HG02973 (cell line): ENCODE measurements at regions not wholly inside any gene's neighbourhood (a gene's known extent, or its start where the extent isn't known, plus 50 kb on each side); places are given as distances from the start of the nearest gene placed in this dataset.

ENCODE experiments used
- ATAC-seq: cut with Tn5 transposase; IDR thresholded peaks from one replicate; pipeline ENCODE4 v1.9.1; 2021; ENCODE audit warnings: moderate library complexity; ENCODE audit not compliant: unreplicated experiment

DNA sequence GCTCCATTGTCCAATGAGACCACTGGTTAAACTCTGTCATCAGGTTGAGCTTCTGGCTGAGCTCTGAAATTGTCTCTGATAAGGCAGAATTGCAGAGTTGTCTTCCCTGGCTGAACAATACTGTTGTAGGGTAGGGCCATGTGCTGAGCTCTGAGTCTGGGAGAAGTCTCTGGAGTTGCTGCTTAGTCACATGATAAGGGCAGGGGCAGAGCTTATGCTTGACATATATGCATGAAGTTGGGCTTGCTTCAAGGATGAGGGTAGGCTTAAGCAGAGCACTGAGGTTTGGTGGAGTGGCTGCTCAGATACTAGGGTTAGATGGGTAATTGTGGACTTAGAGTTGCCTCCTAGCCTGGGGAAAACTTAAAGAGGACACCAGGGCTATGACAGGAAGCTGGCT is 946.3 kb upstream of the MIR17HG start:
- ATAC-seq = no peak

DNA sequence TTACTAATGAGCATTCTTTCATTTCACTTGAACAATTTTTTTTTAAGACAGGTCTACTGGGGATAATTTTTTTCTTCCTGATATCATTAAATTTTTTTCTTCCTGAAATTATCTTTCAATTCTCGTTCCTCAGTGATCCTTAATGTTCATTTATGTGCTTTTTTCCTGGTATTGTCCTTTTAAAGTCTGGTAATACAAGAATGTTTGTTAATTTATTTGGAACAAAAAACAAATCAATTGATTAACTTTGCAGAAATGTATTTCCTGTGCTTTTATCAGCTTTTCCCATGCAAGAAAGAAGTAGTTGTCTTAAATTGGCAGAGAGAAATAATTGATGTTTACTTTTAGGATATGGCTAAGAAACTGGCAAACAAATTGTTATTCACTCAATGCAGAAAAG is 945.4 kb upstream of the MIR17HG start:
- no peak for ATAC-seq

DNA sequence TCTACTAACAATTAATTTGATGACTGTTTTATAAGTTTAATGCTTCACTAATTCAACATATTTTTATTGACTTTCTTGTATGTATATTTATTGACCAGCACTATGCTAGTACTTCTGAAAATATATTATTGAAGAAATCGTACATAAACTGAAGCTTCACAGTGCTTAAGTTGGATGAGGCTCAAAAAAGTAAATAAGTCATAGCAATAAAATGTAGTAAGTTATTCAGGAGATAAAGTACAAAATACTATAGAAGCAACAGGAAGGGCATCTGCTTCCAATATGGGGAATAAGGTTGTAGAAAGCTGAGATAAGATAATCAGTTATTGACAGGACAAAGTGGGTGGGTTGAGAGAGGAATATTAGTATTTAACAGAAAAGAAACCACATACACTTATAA is 944.9 kb upstream of the MIR17HG start:
- no peak for ATAC-seq

DNA sequence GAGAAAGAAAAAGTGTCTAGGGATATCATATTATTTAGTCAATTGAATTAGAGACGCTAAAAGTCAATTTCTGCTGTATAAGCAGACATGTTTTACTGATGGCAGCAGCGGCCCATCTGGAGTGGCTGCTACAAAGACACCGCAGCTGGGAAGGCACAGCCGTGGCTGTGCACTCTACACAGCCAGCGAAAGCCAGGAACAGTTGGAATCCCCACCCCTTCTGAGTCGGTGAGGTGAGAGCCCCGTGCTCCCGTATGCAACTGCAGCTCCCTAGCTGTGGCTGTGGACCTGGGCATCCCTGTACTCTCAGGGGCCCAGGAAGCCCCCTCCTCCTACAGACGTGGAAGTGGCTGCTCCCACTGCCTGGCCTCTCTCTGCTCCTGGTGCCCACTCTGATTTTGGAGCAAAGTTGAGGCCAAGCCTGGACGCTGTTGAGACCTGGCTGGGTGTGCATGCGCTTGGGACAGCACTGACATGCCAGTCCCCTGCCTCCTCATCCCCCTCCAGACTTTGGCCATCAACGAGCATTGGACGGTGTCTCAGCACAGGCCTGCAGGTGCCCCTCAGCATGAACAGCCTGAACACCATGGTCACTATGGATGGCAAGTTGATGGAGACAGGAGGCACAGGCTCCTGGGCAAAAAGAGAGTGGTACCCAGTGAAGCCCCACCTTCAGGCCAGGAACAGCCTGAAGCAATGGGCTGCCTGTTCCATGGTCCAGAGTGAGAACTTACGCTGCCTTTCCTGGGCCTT is 944.0 kb upstream of the MIR17HG start:
- no peak for ATAC-seq

DNA sequence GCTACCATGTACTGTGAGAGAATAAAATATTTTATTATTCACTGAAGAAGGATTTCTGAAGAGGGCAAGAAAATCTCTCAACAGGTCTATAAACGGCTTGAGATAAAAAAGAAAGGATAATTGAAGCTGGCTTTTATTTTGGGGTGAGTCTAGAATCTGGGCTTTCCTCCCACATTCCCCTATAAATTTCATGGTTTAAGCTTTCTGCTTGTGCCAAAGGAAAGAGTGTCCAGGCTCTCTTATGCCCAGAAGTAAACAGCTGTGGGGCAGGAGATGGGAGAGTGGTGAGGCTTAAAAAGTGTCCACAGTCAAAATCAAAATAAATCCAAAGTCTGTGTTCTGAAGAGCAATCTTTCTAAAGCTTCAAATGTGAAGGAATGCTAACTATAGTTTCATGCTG is 942.2 kb upstream of the MIR17HG start:
- ATAC-seq = no peak

DNA sequence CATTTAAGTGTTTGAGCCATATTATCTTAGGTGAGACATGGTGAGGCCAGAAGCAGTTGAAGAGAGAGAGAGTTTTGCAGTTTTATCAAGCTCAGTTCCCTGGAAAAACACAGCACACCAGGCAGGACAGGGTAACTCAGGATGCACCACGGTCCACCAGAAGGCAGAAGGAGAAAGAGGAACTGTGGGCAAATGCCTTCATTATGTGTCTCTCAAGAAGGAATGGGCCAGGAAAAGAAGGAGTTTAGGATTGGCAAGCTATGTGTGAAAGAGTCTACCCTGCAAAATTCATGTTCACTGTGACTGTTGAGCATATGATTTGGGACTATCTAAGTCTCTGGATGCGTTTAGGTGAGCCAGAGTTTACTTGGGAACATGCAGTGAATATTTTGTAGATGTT is 934.5 kb upstream of the MIR17HG start:
- ATAC-seq = no peak

DNA sequence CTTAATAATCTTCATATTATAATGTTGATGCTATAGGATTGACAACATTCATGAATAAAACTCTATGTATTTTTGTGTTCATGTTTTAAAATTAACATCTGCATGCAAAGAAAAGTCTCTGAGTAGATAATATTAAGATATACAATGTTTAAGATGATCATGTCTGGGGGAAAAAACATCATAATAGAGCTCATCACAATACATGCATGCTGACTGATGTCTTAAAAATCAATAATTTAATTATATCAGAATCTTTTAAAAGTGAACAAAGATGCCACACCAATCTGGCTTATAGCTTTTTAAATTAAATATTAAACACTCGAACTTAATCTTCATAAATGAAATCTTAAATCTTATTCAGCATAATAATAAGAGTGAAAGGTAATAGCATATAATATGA is 933.9 kb upstream of the MIR17HG start:
- no peak for ATAC-seq

DNA sequence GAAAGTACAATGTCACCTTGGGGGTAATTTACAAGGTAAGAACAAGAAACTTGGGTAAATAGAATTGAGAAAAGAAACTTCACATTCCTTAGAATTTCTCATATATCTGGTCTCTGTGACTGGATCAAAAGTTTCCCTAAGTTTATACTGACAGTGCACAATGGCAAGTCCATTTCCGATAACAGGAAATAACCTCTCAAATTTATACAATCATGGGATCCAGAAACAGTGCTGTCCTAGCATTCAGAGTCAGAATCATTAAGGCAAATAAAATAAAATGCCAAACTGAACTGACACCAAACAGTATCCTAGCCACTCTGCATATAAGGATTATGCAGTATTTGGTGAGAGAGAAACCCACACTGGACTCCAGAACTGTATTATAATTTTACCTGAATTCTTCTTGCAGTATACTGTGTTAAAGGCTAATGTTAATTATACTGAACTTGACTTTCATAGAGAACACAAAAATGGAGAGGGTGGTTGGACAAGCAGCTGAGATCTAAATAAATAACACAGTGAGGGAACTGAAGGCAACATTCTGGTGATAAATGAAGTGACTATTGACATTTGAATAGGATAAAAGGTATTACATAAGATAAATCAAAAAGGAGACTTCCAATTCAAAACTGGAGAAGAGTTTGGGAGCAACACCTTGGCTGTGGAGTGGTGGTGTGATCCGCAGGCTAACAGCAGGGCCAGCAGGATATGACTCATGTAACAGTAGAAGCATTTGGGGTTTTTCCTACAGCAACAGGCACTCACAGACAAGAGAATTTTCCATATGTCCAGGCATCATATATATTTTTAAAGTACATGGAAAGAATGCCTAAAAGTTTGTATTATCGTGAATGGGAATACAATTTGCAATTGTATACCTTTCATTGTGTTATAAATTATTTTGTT is 932.5 kb upstream of the MIR17HG start:
- ATAC-seq = no peak

DNA sequence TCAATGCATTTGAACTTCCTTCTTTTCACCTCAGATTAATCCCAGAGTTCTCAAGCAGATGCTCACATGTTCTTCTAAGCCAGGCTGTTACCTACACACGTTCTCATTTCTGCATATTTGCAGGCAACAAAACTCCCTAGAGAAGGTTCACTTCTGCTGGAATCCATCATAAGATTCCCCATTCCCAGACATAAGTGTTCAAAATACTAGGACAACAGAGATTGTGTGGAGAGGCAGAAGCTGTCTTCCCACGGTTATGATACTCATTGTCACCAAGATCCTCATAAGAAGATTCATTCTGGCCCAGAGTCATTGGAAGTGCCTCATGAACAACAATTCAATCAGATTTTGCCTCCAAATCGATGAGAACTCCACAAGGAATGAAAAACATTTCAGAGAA is 931.6 kb upstream of the MIR17HG start:
- ATAC-seq = no peak

DNA sequence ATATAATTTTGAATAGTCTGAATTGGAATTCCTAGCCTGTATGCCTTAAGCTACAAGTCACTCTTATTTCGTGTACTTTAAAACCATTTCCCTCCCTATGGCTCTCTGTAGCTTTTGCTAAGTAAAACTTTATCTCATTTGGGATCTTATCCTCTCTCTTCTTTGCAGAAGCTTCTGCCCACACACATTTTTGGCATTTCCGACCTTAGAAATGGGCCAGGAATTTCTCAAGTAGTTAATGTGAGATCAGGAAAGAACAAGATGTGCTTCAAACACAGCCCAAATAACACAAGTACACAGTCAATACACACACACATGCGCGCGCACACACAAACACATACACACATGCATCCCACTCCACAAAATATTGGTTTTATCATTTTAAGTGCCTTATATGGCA is 931.0 kb upstream of the MIR17HG start:
- no peak for ATAC-seq

DNA sequence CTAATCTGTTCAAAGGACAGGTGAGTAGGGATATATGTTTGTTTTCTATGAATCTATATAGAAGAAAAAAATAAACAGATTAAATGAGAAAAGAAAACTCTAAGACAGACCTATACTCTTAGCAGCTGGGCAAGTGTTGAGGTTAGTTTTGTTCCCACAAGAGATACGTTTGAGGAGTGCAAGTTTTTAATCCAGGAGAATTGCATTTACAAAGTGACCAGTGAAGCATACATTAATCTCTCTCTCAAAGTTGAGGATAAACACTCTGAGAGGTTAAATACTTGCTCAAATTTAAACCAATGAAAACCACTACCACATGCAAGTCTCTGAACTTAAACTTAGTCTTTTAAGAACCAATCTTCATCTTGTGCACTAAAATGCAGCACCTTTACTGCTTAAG is 930.5 kb upstream of the MIR17HG start:
- ATAC-seq = no peak

DNA sequence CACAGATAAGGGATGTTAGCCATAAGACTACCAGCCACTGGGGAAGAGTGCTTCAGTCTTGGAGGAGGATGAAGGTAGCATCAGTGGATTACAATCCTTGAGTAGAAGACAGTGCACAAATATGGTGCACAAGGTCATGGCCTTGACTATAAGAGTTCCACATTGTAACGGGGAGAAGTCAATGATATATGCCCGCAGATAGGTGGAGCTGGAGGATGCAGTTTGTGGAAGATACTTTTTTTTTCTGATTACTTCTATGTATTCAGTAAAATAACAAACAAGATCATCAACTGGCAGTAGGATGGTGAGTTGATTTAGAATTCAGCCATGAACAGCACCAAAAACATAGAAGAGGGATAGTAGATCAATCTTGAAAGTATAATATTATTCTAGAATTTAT is 926.8 kb upstream of the MIR17HG start:
- no peak for ATAC-seq

DNA sequence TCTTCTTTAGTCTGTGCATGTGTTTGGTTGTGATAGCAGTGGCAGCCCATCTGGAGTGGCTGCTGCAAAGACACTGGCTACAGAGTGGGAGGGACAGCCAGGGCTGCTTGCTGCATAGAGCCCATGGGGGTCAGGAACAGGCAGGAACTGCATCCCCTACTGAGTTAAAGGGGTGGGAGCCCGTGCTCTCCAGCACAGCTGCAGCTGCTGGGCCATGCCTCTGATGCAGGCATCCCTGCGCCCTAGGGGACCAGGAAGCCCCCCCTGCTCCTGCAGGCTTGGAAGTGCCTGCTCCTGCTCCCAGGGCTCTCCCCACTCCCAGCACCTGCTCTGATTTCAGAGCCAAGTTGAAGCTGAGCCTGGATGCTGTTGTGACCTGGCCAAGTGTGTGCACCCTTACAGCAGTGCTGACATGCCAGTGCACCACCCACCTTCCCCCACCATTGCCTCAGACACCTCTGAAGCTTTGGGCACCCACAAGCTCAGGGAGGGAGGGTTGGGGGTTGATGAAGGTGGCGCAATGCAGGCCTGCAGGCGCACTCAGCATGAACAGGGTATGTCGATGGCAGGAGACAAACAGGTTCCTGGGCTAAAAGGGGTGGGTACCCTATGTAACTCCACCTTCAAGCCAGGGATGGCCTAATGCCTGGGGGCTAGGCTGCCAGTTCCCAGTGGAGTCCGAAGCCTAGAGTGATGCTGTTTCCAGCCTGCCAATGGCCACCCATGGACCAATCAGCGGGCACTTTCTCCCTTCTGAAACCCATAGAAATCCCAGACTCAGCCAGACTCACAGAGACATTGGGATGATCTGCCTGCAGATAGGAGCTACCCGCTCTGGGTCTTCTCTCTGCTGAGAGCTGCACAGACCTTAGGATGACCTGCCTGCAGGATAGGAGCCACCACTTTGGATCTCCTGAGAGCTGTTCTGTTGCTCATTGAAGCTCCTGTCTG is 919.9 kb upstream of the MIR17HG start:
- ATAC-seq = no peak

DNA sequence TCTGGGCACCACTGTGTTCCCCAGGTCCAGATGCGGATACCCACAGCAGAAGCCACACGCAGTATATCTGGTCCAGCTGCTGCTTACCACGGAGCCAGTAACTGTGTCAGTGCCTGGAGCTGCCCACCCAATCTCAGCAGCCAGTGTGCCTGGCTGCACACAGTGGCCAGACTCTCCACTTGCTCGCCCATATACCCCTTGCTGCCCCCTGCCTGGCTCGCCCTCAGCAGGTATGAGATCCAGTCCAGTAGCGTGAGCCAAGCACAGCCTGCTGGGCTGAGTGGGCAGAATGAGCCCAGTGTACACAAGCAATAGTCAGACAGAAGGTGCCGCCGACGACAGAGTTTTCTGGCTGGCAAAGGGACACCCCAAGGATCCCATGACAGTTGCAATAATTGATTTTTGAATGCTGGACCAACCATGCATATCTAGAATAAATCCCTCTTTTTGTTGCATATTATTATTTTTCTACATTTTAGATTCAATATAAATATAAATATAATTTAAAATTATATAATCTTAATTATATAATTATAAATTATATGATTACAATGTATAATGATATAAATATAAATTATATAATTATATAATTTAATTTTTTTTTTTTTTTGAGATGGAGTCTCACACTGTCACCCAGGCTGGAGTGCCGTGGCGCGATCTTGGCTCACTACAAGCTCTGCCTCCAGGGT is 918.8 kb upstream of the MIR17HG start:
- ATAC-seq = no peak

DNA sequence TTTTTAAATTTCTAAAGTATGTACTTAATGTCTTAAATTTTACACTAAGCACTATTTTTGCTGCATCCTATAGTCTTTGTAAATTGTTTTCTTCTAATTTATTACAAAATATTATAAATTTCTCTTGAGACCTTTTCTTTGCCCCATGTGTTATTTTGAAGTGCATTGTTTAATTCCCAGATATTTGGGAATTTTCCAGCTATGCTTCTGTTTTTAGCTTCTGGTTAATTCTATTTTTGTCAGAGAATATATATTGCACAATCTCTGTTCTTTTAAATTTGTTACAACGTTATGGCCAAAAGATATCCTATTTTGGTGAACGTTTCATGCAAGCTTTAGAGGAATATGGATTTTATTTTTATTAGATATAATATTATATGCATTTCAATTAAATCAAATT is 917.4 kb upstream of the MIR17HG start:
- ATAC-seq = no peak

DNA sequence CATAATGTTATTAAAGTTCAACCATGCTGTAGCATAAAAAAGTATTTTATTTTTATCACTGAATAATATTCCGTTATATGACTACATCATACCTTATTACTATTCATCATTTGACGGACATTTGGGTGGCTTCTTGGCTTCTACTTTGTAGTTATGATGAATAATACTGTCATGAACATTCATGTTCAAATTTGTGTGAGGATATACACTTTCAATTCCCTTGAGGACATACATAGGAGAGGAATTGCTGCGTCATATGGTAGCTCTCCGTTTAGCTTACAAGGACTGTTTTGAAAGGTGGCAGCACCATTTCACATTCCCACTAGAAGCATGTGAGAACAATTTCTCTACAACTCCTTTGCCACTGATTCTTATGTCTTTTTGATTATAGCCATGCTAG is 910.8 kb upstream of the MIR17HG start:
- ATAC-seq = no peak

DNA sequence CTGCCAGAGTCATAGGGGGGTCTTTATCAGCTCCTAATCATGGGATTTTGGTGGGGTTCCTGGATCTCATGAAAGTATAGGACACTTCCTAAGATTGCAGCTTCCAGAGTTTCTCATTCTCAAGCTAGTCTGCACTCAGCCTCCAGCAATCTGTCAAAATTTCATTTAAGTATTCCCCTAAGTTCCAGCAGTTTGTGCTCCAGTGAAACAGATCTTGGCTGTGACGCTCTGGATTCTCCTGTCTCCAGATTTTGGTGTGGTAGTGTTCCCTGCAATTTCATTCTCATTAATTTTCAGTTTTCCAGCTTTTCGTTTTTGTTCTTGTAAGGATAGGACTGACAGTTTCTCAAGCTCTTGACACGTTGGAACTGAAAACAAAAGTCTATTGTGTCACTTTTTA is 908.9 kb upstream of the MIR17HG start:
- ATAC-seq = no peak

DNA sequence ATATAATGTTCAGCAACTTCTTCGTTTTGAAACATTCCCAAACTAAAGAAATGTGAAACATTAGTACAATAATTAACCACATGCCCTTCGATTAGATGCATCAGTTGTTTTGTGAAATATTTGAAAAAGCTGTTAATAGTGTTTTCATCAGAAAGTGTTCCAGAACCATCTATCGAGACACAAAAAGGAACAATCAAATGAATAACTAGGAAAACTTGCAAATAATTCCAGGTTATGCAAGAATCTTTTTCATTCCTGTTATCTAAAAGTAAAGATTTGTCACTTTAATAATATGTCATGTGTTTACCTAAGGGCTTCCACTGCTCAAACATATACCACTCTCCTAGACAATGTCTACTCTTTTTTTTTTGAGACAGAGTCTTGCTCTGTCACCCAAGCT is 904.2 kb upstream of the MIR17HG start:
- no peak for ATAC-seq

DNA sequence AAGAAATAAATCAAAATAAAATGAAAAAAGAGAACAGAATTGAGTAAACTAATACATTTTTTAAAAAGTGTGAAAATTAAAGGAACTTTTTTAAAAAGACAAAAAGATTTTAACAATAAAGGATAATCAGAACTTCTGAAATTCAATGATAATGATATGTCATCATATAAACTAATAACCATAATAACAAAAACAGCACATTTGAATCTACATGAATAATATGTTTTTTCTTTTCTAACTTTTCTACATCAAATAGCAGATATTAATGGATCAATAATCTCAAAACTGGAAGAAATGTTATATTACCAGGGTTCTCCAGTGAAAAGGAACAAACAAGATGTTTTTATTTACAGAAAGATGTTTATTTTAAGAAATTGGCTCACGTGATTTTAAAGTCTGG is 903.3 kb upstream of the MIR17HG start:
- ATAC-seq = no peak

DNA sequence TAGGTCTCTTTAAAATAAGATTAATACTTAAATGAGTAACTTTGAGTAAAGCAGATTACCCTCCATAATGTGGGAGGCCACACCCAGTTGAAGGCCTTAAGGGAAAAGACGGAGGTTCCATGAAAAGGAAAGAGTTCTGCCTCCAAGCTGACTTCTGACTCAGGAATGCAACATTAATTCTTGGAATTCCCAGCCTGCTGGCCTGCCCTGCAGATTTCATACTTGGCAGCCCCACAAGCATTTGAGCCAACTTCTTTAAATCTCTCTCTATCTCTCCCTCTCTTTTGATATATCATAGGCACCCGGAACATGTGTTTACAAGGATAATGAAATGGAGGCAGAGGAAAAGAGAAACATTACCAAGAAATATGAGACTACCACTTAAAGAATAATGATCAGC is 902.3 kb upstream of the MIR17HG start:
- no peak for ATAC-seq
